Peyer's patch (tissue), 4 donors: ENCODE measurements at regions not wholly inside any gene's neighbourhood (a gene's known extent, or its start where the extent isn't known, plus 50 kb on each side); places are given as distances from the start of the nearest gene placed in this dataset.

ENCODE experiments used
- DNase-seq, 3 donors: peaks; one replicate each; pipeline ENCODE4 v3.0.0-alpha.2; 2017 to 2019
- H3K27ac ChIP-seq, 4 donors: fragments of 200-600 bp; sonication (generic); one replicate each; pipeline ENCODE4 v1.5.1; 2016 to 2019
- H3K27me3 ChIP-seq, 2 donors: fragments of 200-600 bp; sonication (generic); one replicate each; pipeline ENCODE4 v1.5.1; 2019
- H3K36me3 ChIP-seq, 3 donors: fragments of 200-600 bp; sonication (generic); one replicate each; pipeline ENCODE4 v1.5.1; 2016 to 2019
- H3K4me1 ChIP-seq, 4 donors: fragments of 200-600 bp; sonication (generic); one replicate each; pipeline ENCODE4 v1.5.1; 2016 to 2019
- H3K4me3 ChIP-seq, 4 donors: fragments of 200-600 bp; sonication (generic); 1 replicate in 3 of 4; 2 replicates in 1 of 4; pipeline ENCODE4 v1.5.1; 2016 to 2019; ENCODE audit warnings: mild to moderate bottlenecking in 1 of 4
- H3K9me3 ChIP-seq, 4 donors: fragments of 200-600 bp; sonication (generic); one replicate each; pipeline ENCODE4 v1.5.1; 2016 to 2019; ENCODE audit warnings: mild to moderate bottlenecking in 1 of 4
- POLR2A ChIP-seq, 2 donors: fragments of 450-650 bp; IDR thresholded peaks; one replicate each; pipeline ENCODE4 v1.5.1; 2017; ENCODE audit warnings: antibody characterized with exemption in 2 of 2, mild to moderate bottlenecking in 2 of 2, moderate library complexity in 2 of 2
- TF ChIP-seq, protein P1 (sequence below), 6 experiments: fragments of 450-650 bp in 4 of 6; fragments of 200-600 bp in 2 of 6; sonication (generic) in 1 of 6; IDR thresholded peaks; one replicate each; pipeline ENCODE4 v1.5.1; 2017 to 2019; ENCODE audit warnings: antibody characterized with exemption in 6 of 6, mild to moderate bottlenecking in 3 of 6, moderate library complexity in 1 of 6

DNA sequence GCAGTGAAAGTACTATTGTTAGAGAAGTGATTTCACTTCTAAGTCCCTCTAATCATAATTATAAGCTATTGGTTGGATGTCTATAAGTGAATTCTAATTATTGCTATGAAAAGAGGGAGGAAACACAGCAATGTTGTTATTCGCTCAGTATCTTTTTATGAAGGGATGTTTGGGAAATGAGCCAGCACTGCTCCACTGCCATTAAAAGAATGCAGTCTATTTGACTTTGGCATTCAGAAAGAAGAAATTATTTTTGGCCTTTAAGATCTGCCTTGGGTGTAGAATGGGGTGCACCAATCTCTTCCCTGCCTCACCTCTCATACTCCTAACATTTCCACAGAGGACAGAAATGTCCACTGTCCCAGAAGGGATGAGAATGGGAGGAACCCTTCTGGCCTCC lies 332.0 kb downstream of the SPATA31D1 start:
- no peaks in the 10 kb centered on the region for H3K36me3 ChIP-seq
- peaks cover 0 to 2% (median 0%) of the 10 kb centered on the region in 4 donors for H3K9me3 ChIP-seq
- no peak for TF ChIP-seq POLR2A (IDR thresholded peaks at IDR 0.05)
- TF ChIP-seq, protein P1, sequence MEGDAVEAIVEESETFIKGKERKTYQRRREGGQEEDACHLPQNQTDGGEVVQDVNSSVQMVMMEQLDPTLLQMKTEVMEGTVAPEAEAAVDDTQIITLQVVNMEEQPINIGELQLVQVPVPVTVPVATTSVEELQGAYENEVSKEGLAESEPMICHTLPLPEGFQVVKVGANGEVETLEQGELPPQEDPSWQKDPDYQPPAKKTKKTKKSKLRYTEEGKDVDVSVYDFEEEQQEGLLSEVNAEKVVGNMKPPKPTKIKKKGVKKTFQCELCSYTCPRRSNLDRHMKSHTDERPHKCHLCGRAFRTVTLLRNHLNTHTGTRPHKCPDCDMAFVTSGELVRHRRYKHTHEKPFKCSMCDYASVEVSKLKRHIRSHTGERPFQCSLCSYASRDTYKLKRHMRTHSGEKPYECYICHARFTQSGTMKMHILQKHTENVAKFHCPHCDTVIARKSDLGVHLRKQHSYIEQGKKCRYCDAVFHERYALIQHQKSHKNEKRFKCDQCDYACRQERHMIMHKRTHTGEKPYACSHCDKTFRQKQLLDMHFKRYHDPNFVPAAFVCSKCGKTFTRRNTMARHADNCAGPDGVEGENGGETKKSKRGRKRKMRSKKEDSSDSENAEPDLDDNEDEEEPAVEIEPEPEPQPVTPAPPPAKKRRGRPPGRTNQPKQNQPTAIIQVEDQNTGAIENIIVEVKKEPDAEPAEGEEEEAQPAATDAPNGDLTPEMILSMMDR (IDR thresholded peaks at IDR 0.05) = no peak
- H3K4me1 ChIP-seq = no peaks in the 10 kb centered on the region
- no peak for DNase-seq
- H3K27me3 ChIP-seq = no peaks in the 10 kb centered on the region
- H3K4me3 ChIP-seq = no peak overlapping the region
- no peak overlapping the region for H3K27ac ChIP-seq

DNA sequence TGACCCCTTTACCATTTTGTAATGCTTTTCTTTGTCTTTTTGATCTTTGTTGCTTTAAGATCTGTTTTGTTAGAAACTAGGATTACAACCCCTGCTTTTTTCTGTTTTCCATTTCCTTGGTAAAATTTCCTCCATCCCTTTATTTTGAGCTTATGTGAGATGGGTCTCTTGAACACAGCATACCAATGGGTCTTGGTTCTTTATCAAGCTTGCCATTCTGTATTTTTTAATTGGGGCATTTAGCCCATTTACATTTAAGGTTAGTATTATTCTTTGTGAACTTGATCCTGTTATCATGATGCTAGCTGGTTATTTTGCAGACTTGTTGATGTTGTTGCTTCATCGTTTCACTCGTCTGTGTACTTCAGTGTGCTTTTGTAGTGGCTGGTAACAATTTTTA lies 337.3 kb downstream of the SPATA31D1 start:
- no peak overlapping the region for H3K4me3 ChIP-seq
- H3K27me3 ChIP-seq = no peaks in the 10 kb centered on the region
- no peaks in the 10 kb centered on the region for H3K36me3 ChIP-seq
- DNase-seq = no peak
- no peaks in the 10 kb centered on the region for H3K4me1 ChIP-seq
- H3K9me3 ChIP-seq = peaks cover 0 to 5% (median 0%) of the 10 kb centered on the region in 4 donors
- TF ChIP-seq, protein P1 (IDR thresholded peaks at IDR 0.05) = no peak
- H3K27ac ChIP-seq = no peak overlapping the region

GRCh38 chr9:82327641-82328040 lies 339.1 kb downstream of the SPATA31D1 start:
- TF ChIP-seq, protein P1 (IDR thresholded peaks at IDR 0.05) = no peak
- TF ChIP-seq POLR2A (IDR thresholded peaks at IDR 0.05) = no peak
- Histone ChIP-seq H3K36me3 (no peaks in the 10 kb centered on the region), H3K4me3 (no peak overlapping the region), H3K27ac (no peak overlapping the region), H3K27me3 (no peaks in the 10 kb centered on the region), H3K9me3 (peaks cover 0 to 5% (median 0%) of the 10 kb centered on the region in 4 donors), H3K4me1 (no peaks in the 10 kb centered on the region)
- no peak for DNase-seq

DNA sequence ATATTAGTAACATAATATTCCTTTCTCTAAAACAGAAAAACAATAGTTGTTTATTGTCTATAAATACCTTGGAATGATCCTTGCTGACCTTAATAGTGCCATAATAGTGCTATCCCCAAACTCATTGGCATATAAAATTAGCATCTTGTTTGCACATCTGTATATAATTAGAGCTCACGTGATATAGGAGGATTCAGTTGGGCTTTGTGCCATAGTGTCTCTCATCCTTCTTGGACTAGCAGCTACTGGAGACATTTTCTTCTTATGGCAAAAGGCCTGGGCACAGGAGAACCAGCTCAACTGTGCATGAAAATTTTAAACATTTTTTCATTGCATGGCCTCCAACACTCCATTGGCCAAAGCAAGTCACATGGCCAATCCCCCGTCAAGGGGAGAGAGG lies 342.5 kb downstream of the SPATA31D1 start:
- no peaks in the 10 kb centered on the region for H3K27me3 ChIP-seq
- H3K27ac ChIP-seq = no peak overlapping the region
- DNase-seq = no peak
- no peaks in the 10 kb centered on the region for H3K36me3 ChIP-seq
- no peaks in the 10 kb centered on the region for H3K4me1 ChIP-seq
- TF ChIP-seq, protein P1 (IDR thresholded peaks at IDR 0.05) = no peak
- no peak for TF ChIP-seq POLR2A (IDR thresholded peaks at IDR 0.05)
- no peak overlapping the region for H3K4me3 ChIP-seq
- H3K9me3 ChIP-seq = no peaks in the 10 kb centered on the region

DNA sequence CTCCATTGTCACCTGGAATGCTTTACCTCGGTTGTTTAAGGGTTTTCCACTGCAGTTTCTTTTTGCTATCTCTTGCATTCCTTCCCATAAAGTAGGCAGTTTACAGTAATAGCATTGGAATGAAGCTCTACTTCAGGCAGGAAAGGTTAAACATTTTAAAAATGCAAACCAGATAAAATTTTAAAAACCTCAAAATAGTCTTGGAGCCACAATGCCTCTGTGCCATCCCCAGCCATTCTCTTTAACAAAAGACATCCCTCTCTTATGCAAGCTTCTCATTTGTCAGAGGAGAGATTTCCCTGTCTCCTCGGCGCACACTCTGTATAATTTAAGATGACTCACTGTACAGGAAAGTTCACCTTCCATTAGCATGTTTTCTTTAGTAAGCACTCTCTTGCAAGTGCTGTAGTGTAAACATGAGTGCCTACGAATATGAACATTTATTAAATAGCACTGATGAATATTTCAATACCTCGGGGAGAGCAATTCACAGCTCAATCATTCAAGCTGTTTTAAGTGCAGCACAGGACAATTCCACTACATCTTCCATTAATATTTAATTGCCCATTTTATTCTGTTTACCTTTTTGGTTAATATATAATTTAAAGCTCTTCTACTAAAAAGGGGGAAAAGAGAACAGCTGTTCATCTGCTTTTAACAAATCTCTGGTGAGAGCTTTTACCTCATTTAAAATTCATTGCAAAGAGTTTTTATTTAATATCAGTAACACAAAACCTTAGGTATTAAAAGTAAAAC lies 343.6 kb downstream of the SPATA31D1 start:
- H3K4me3 ChIP-seq = no peak overlapping the region
- no peaks in the 10 kb centered on the region for H3K4me1 ChIP-seq
- no peak for TF ChIP-seq POLR2A (IDR thresholded peaks at IDR 0.05)
- TF ChIP-seq, protein P1 (IDR thresholded peaks at IDR 0.05) = no peak
- DNase-seq = no peak
- H3K27ac ChIP-seq = no peak overlapping the region
- H3K27me3 ChIP-seq = no peaks in the 10 kb centered on the region
- H3K9me3 ChIP-seq = no peaks in the 10 kb centered on the region
- no peaks in the 10 kb centered on the region for H3K36me3 ChIP-seq
